Left cardiac atrium (tissue), 4 donors: ENCODE measurements at regions not wholly inside any gene's neighbourhood (a gene's known extent, or its start where the extent isn't known, plus 50 kb on each side); places are given as distances from the start of the nearest gene placed in this dataset.
A peak's percentile ranks its signal among the peaks of the same experiment; 100 is the strongest.

ENCODE experiments used
- ATAC-seq, 2 donors: fragments of 200-7000 bp; cut with Tn5 transposase; one replicate each; pipeline ENCODE4 v1.9.1; 2020; ENCODE audit warnings: mild to moderate bottlenecking in 2 of 2, moderate library complexity in 2 of 2
- DNase-seq: peaks from one replicate; pipeline ENCODE4 v3.0.0-alpha.2; 2020
- intact Hi-C, 2 donors: fragments of 100-400 bp; cut with DNase I; formaldehyde crosslinking; loops; one replicate each; pipeline versions ENCODE4 v1.14.1 to v1.15.1; 2022 to 2023
- donor health status: DM: no; HTN: yes; CAD: no.
- donor health status: DM: no; HTN: yes; CAD: no; lungs with severe emphysema.
- donor health status: DM: yes; HTN: yes; CAD: no.
- donor health status: Dilated cardiomyopathy.

GRCh38 chr3:176757429-176757828 lies 439.9 kb downstream of the TBL1XR1 start:
- no peak for ATAC-seq
- intact Hi-C loops = no loop called here
- no peak for DNase-seq

GRCh38 chr3:176755977-176756376 lies 441.3 kb downstream of the TBL1XR1 start:
- intact Hi-C loops = no loop called here
- no peak for DNase-seq
- ATAC-seq = no peak

GRCh38 chr3:176755552-176755951 lies 441.7 kb downstream of the TBL1XR1 start:
- ATAC-seq = no peak
- DNase-seq = no peak
- intact Hi-C loops = no loop called here

GRCh38 chr3:176741664-176742047 lies 455.6 kb downstream of the TBL1XR1 start:
- ATAC-seq (no peak), DNase-seq (no peak)
- intact Hi-C loops = no loop called here

- DNase-seq (no peak), ATAC-seq (no peak)
- intact Hi-C loops = no loop called here
Observed at GRCh38 chr3:176740906-176741663, 456.2 kb downstream of the TBL1XR1 start.

GRCh38 chr3:176739159-176739558 lies 458.1 kb downstream of the TBL1XR1 start:
- intact Hi-C loops = no loop called here
- no peak for ATAC-seq
- no peak for DNase-seq

GRCh38 chr3:176737480-176738110 lies 459.7 kb downstream of the TBL1XR1 start:
- no peak for DNase-seq
- no peak for ATAC-seq
- intact Hi-C loops = no loop called here

- ATAC-seq (no peak), DNase-seq (no peak)
- intact Hi-C loops = no loop called here
Observed at GRCh38 chr3:176734146-176734545, 463.1 kb downstream of the TBL1XR1 start.

- ATAC-seq (no peak), DNase-seq (no peak)
- intact Hi-C loops = no loop called here
Observed at GRCh38 chr3:176724394-176724759, 472.9 kb downstream of the TBL1XR1 start.

GRCh38 chr3:176723758-176724393 lies 473.4 kb downstream of the TBL1XR1 start:
- ATAC-seq (no peak), DNase-seq (no peak)
- intact Hi-C loops = no loop called here

- no peak for DNase-seq
- ATAC-seq = no peak
- intact Hi-C loops = no loop called here
Observed at GRCh38 chr3:176714034-176714433, 483.2 kb downstream of the TBL1XR1 start.

- intact Hi-C loops = no loop called here
- no peak for DNase-seq
- no peak for ATAC-seq
Observed at GRCh38 chr3:176712191-176712590, 485.1 kb downstream of the TBL1XR1 start.

GRCh38 chr3:176699288-176699687 lies 498.0 kb downstream of the TBL1XR1 start:
- intact Hi-C loops = no loop called here
- DNase-seq = no peak
- peak in 1 of 2 donors; percentile 61 for ATAC-seq

GRCh38 chr3:176697284-176697889 lies 499.9 kb downstream of the TBL1XR1 start:
- ATAC-seq = no peak
- no peak for DNase-seq
- intact Hi-C loops = no loop called here

- intact Hi-C loops = no loop called here
- ATAC-seq (peak in 1 of 2 donors; percentile 57), DNase-seq (no peak)
Observed at GRCh38 chr3:176696816-176697215, 500.5 kb downstream of the TBL1XR1 start.

GRCh38 chr3:176692966-176693785 lies 504.1 kb downstream of the TBL1XR1 start:
- intact Hi-C loops = no loop called here
- ATAC-seq (peak in 1 of 2 donors; percentile 47), DNase-seq (no peak)

- DNase-seq (no peak), ATAC-seq (no peak)
- intact Hi-C loops = no loop called here
Observed at GRCh38 chr3:176692199-176692965, 504.9 kb downstream of the TBL1XR1 start.

- ATAC-seq (peak in 1 of 2 donors; percentile 38), DNase-seq (no peak)
- intact Hi-C loops = no loop called here
Observed at GRCh38 chr3:176690083-176690869, 507.0 kb downstream of the TBL1XR1 start.
